Testis (tissue), 2 donors: ENCODE measurements at regions not wholly inside any gene's neighbourhood (a gene's known extent, or its start where the extent isn't known, plus 50 kb on each side); places are given as distances from the start of the nearest gene placed in this dataset.

ENCODE experiments used
- POLR2A ChIP-seq: fragments of 450-650 bp; IDR thresholded peaks from one replicate; pipeline ENCODE4 v1.6.1; 2017; ENCODE audit warnings: antibody characterized with exemption, mild to moderate bottlenecking, moderate library complexity
- TF ChIP-seq, protein P1 (sequence below), 3 experiments: fragments of 450-650 bp in 2 of 3; fragments of 200-600 bp in 1 of 3; sonication (generic) in 1 of 3; IDR thresholded peaks; one replicate each; pipeline ENCODE4 v1.5.1; 2016 to 2019; ENCODE audit warnings: antibody characterized with exemption in 3 of 3, mild to moderate bottlenecking in 2 of 3, moderate library complexity in 1 of 3

DNA sequence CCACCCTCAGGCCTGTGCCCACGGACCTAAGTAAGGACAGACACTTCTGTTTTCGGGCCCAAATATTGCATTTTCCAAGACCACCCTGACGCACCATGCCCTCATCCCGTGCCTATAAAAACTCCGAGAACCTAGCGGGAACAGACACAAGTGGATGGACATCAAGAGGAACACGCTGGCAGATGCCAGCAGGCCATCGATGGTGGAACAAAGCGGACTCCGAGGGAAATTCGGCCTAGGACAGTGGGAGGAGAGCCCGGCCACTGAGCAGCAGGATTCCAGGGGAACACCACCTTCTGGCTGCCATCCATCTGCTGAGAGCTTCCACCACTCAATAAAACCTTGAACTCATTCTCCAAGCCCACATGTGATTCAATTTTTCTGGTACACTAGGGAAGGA lies 243.6 kb upstream of the ZWINT start:
- TF ChIP-seq, protein P1, sequence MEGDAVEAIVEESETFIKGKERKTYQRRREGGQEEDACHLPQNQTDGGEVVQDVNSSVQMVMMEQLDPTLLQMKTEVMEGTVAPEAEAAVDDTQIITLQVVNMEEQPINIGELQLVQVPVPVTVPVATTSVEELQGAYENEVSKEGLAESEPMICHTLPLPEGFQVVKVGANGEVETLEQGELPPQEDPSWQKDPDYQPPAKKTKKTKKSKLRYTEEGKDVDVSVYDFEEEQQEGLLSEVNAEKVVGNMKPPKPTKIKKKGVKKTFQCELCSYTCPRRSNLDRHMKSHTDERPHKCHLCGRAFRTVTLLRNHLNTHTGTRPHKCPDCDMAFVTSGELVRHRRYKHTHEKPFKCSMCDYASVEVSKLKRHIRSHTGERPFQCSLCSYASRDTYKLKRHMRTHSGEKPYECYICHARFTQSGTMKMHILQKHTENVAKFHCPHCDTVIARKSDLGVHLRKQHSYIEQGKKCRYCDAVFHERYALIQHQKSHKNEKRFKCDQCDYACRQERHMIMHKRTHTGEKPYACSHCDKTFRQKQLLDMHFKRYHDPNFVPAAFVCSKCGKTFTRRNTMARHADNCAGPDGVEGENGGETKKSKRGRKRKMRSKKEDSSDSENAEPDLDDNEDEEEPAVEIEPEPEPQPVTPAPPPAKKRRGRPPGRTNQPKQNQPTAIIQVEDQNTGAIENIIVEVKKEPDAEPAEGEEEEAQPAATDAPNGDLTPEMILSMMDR (IDR thresholded peaks at IDR 0.05), result no peak
- TF ChIP-seq POLR2A, result no peak
